ENCODE measurements at regions not wholly inside any gene's neighbourhood (a gene's known extent, or its start where the extent isn't known, plus 50 kb on each side); places are given as distances from the start of the nearest gene placed in this dataset.

GRCh38 chr5:106321242-106321641, 1349.5 kb downstream of the EFNA5 start:
- Histone ChIP-seq H3K9ac (no peak overlapping the region), H3K4me2 (no peak overlapping the region), H3K36me3 (no peaks in the 10 kb centered on the region), H4K20me1 (no peaks in the 10 kb centered on the region), H3K27me3 (no peaks in the 10 kb centered on the region), H3K4me1 (no peaks in the 10 kb centered on the region), H3K9me3 (replicated peaks in 1 of 11) (no peaks in the 10 kb centered on the region), H3K4me3 (no peak overlapping the region), H3K27ac (no peak overlapping the region)
- TF ChIP-seq Cebpa-rat (IDR thresholded peaks at IDR 0.05) = no peak

GRCh38 chr5:106314221-106314824, 1356.4 kb downstream of the EFNA5 start:
- Histone ChIP-seq H4K20me1 (no peaks in the 10 kb centered on the region), H3K9ac (no peak overlapping the region), H3K4me1 (no peaks in the 10 kb centered on the region), H3K27ac (no peak overlapping the region), H3K9me3 (replicated peaks in 1 of 11) (no peaks in the 10 kb centered on the region), H3K4me3 (no peak overlapping the region), H3K36me3 (no peaks in the 10 kb centered on the region), H3K4me2 (no peak overlapping the region), H3K27me3 (no peaks in the 10 kb centered on the region)
- TF ChIP-seq Cebpa-rat (IDR thresholded peaks at IDR 0.05) = no peak

- Histone ChIP-seq H3K4me1 (no peaks in the 10 kb centered on the region), H3K4me3 (no peak overlapping the region), H4K20me1 (no peaks in the 10 kb centered on the region), H3K9ac (no peak overlapping the region), H3K27me3 (no peaks in the 10 kb centered on the region), H3K4me2 (no peak overlapping the region), H3K9me3 (replicated peaks in 1 of 11) (no peaks in the 10 kb centered on the region), H3K36me3 (no peaks in the 10 kb centered on the region), H3K27ac (no peak overlapping the region)
- no peak for TF ChIP-seq Cebpa-rat (IDR thresholded peaks at IDR 0.05)
Measured at GRCh38 chr5:106312360-106312759, 1358.4 kb downstream of the EFNA5 start.

GRCh38 chr5:106311230-106311915, 1359.4 kb downstream of the EFNA5 start:
- Histone ChIP-seq H4K20me1 (no peaks in the 10 kb centered on the region), H3K4me1 (no peaks in the 10 kb centered on the region), H3K4me2 (no peak overlapping the region), H3K9ac (no peak overlapping the region), H3K36me3 (no peaks in the 10 kb centered on the region), H3K4me3 (no peak overlapping the region), H3K27ac (no peak overlapping the region), H3K27me3 (no peaks in the 10 kb centered on the region), H3K9me3 (replicated peaks in 1 of 11) (no peaks in the 10 kb centered on the region)
- no peak for TF ChIP-seq Cebpa-rat (IDR thresholded peaks at IDR 0.05)

GRCh38 chr5:106307265-106307664, 1363.5 kb downstream of the EFNA5 start:
- Histone ChIP-seq H3K36me3 (no peaks in the 10 kb centered on the region), H3K4me2 (no peak overlapping the region), H3K9ac (no peak overlapping the region), H3K27ac (no peak overlapping the region), H3K9me3 (replicated peaks in 1 of 11) (no peaks in the 10 kb centered on the region), H3K27me3 (no peaks in the 10 kb centered on the region), H4K20me1 (no peaks in the 10 kb centered on the region), H3K4me3 (no peak overlapping the region), H3K4me1 (no peaks in the 10 kb centered on the region)
- no peak for TF ChIP-seq Cebpa-rat (IDR thresholded peaks at IDR 0.05)

- Histone ChIP-seq H3K27ac (no peak overlapping the region), H3K4me3 (no peak overlapping the region), H3K9ac (no peak overlapping the region), H3K9me3 (replicated peaks in 1 of 11) (no peaks in the 10 kb centered on the region), H3K4me1 (no peaks in the 10 kb centered on the region), H4K20me1 (no peaks in the 10 kb centered on the region), H3K27me3 (no peaks in the 10 kb centered on the region), H3K4me2 (no peak overlapping the region), H3K36me3 (no peaks in the 10 kb centered on the region)
- no peak for TF ChIP-seq Cebpa-rat (IDR thresholded peaks at IDR 0.05)
Measured at GRCh38 chr5:106306313-106307028, 1364.3 kb downstream of the EFNA5 start.

- Histone ChIP-seq H3K27ac (no peak overlapping the region), H3K4me2 (no peak overlapping the region), H3K9ac (no peak overlapping the region), H3K4me1 (no peaks in the 10 kb centered on the region), H4K20me1 (no peaks in the 10 kb centered on the region), H3K9me3 (replicated peaks in 1 of 11) (no peaks in the 10 kb centered on the region), H3K27me3 (no peaks in the 10 kb centered on the region), H3K4me3 (no peak overlapping the region), H3K36me3 (no peaks in the 10 kb centered on the region)
- no peak for TF ChIP-seq Cebpa-rat (IDR thresholded peaks at IDR 0.05)
Measured at GRCh38 chr5:106303911-106304310, 1366.8 kb downstream of the EFNA5 start.

GRCh38 chr5:106292654-106293053, 1378.1 kb downstream of the EFNA5 start:
- no peaks in the 10 kb centered on the region for H3K4me1 ChIP-seq
- H4K20me1 ChIP-seq = no peaks in the 10 kb centered on the region
- no peak overlapping the region for H3K4me2 ChIP-seq
- H3K4me3 ChIP-seq = no peak overlapping the region
- no peaks in the 10 kb centered on the region for H3K36me3 ChIP-seq
- H3K27me3 ChIP-seq = no peaks in the 10 kb centered on the region
- H3K9ac ChIP-seq = no peak overlapping the region
- no peak for TF ChIP-seq Cebpa-rat (IDR thresholded peaks at IDR 0.05)
- no peaks in the 10 kb centered on the region for H3K9me3 ChIP-seq (replicated peaks in 1 of 11)
- no peak overlapping the region for H3K27ac ChIP-seq

GRCh38 chr5:106290841-106291240, 1379.9 kb downstream of the EFNA5 start:
- Histone ChIP-seq H3K9ac (no peak overlapping the region), H3K27me3 (no peaks in the 10 kb centered on the region), H3K4me1 (no peaks in the 10 kb centered on the region), H3K4me3 (no peak overlapping the region), H3K27ac (no peak overlapping the region), H3K36me3 (no peaks in the 10 kb centered on the region), H4K20me1 (no peaks in the 10 kb centered on the region), H3K9me3 (replicated peaks in 1 of 11) (no peaks in the 10 kb centered on the region), H3K4me2 (no peak overlapping the region)
- no peak for TF ChIP-seq Cebpa-rat (IDR thresholded peaks at IDR 0.05)

GRCh38 chr5:106288979-106289378, 1381.8 kb downstream of the EFNA5 start:
- Histone ChIP-seq H3K36me3 (no peaks in the 10 kb centered on the region), H3K9me3 (replicated peaks in 1 of 11) (no peaks in the 10 kb centered on the region), H4K20me1 (no peaks in the 10 kb centered on the region), H3K4me2 (no peak overlapping the region), H3K27ac (no peak overlapping the region), H3K9ac (no peak overlapping the region), H3K27me3 (no peaks in the 10 kb centered on the region), H3K4me3 (no peak overlapping the region), H3K4me1 (no peaks in the 10 kb centered on the region)
- TF ChIP-seq Cebpa-rat (IDR thresholded peaks at IDR 0.05) = no peak
